H9 (cell line): ENCODE measurements at regions not wholly inside any gene's neighbourhood (a gene's known extent, or its start where the extent isn't known, plus 50 kb on each side); places are given as distances from the start of the nearest gene placed in this dataset.

Experiments
- DNase-seq: peaks from one replicate; pipeline ENCODE4 v3.0.0-alpha.2; 2017
- H2AFZ ChIP-seq: one replicate; pipeline ENCODE4 v1.6.1; 2013; ENCODE audit warnings: mild to moderate bottlenecking, low read length, control low read depth, moderate library complexity
- H2AK5ac ChIP-seq: 2 replicates; pipeline ENCODE4 v1.6.1; 2013; ENCODE audit warnings: low read length, control low read depth, mixed read lengths; ENCODE audit not compliant: insufficient read length
- H2BK120ac ChIP-seq: one replicate; pipeline ENCODE4 v1.6.1; 2013; ENCODE audit warnings: low read depth, mild to moderate bottlenecking, low read length, control low read depth, inconsistent platforms; ENCODE audit not compliant: poor library complexity, severe bottlenecking
- H2BK12ac ChIP-seq: 2 replicates; pipeline ENCODE4 v1.6.1; 2013; ENCODE audit warnings: low read length, control low read depth, mixed read lengths, low read depth; ENCODE audit not compliant: insufficient read length
- H2BK15ac ChIP-seq: 2 replicates; pipeline ENCODE4 v1.6.1; 2013; ENCODE audit warnings: low read depth, low read length, control low read depth
- H2BK20ac ChIP-seq: one replicate; pipeline ENCODE4 v1.6.1; 2013; ENCODE audit warnings: low read depth, mild to moderate bottlenecking, low read length, control low read depth, inconsistent platforms; ENCODE audit not compliant: poor library complexity, severe bottlenecking
- H2BK5ac ChIP-seq: 2 replicates; pipeline ENCODE4 v1.6.1; 2013; ENCODE audit warnings: low read length, control low read depth, mixed read lengths; ENCODE audit not compliant: insufficient read length
- H3K14ac ChIP-seq: 2 replicates; pipeline ENCODE4 v1.6.1; 2013; ENCODE audit warnings: low read length, control low read depth; ENCODE audit not compliant: insufficient read depth
- H3K18ac ChIP-seq: 2 replicates; pipeline ENCODE4 v1.6.1; 2013; ENCODE audit warnings: low read depth, mild to moderate bottlenecking, mixed read lengths, low read length, control low read depth; ENCODE audit not compliant: insufficient read length
- H3K23ac ChIP-seq: 2 replicates; pipeline ENCODE4 v1.6.1; 2013; ENCODE audit warnings: low read length, control low read depth, mixed read lengths, low read depth; ENCODE audit not compliant: insufficient read length
- H3K23me2 ChIP-seq: 2 replicates; pipeline ENCODE4 v1.6.1; 2013; ENCODE audit warnings: low read depth, mild to moderate bottlenecking, mixed read lengths, low read length, control low read depth; ENCODE audit not compliant: insufficient read length, poor library complexity, severe bottlenecking
- H3K27ac ChIP-seq: 2 replicates; pipeline ENCODE4 v1.5.1; 2013; ENCODE audit warnings: low read length, control low read depth, mixed read lengths, low read depth; ENCODE audit not compliant: insufficient read length
- H3K27me3 ChIP-seq: 2 replicates; pipeline ENCODE4 v1.6.1; 2013; ENCODE audit warnings: low read length, control low read depth, inconsistent platforms; ENCODE audit not compliant: insufficient read depth
- H3K4ac ChIP-seq: 2 replicates; pipeline ENCODE4 v1.6.1; 2013; ENCODE audit warnings: low read depth, mild to moderate bottlenecking, control low read depth, inconsistent platforms, low read length, moderate library complexity
- H3K4me1 ChIP-seq: 2 replicates; pipeline ENCODE4 v1.6.1; 2013; ENCODE audit warnings: low read length, control low read depth, inconsistent platforms; ENCODE audit not compliant: insufficient read depth
- H3K4me2 ChIP-seq: 2 replicates; pipeline ENCODE4 v1.6.1; 2013; ENCODE audit warnings: low read length, control low read depth, mixed read lengths; ENCODE audit not compliant: insufficient read length, insufficient read depth
- H3K56ac ChIP-seq: 2 replicates; pipeline ENCODE4 v1.6.1; 2013; ENCODE audit warnings: low read depth, mild to moderate bottlenecking, mixed read lengths, low read length, control low read depth; ENCODE audit not compliant: insufficient read length
- H3K79me1 ChIP-seq: 2 replicates; pipeline ENCODE4 v1.6.1; 2013; ENCODE audit warnings: low read depth, mild to moderate bottlenecking, moderate library complexity, low read length, control low read depth, inconsistent platforms; ENCODE audit not compliant: insufficient read depth, poor library complexity, severe bottlenecking
- H3K79me2 ChIP-seq: 2 replicates; pipeline ENCODE4 v1.6.1; 2013; ENCODE audit warnings: low read length, control low read depth, inconsistent platforms; ENCODE audit not compliant: insufficient read depth
- H3K9ac ChIP-seq: 2 replicates; pipeline ENCODE4 v1.6.1; 2013; ENCODE audit warnings: low read length, control low read depth, mixed read lengths; ENCODE audit not compliant: insufficient read length; ENCODE audit errors: extremely low read depth
- H3K9me3 ChIP-seq: one replicate; pipeline ENCODE4 v1.6.1; 2013; ENCODE audit warnings: low read depth, low read length, inconsistent platforms; ENCODE audit not compliant: control insufficient read depth
- H3T11ph ChIP-seq: one replicate; pipeline ENCODE4 v1.6.1; 2013; ENCODE audit warnings: mild to moderate bottlenecking, low read length, control low read depth, inconsistent platforms
- H4K20me1 ChIP-seq: one replicate; pipeline ENCODE4 v1.6.1; 2013; ENCODE audit not compliant: control insufficient read depth, insufficient read length, insufficient read depth
- H4K5ac ChIP-seq: 2 replicates; pipeline ENCODE4 v1.6.1; 2013; ENCODE audit warnings: low read depth, mild to moderate bottlenecking, mixed read lengths, low read length, control low read depth; ENCODE audit not compliant: insufficient read length
- H4K8ac ChIP-seq: replicated peaks from 2 replicates; pipeline ENCODE4 v1.6.1; 2013; ENCODE audit warnings: low read length, control low read depth, mixed read lengths, low read depth; ENCODE audit not compliant: insufficient read length
- H4K91ac ChIP-seq: 2 replicates; pipeline ENCODE4 v1.6.1; 2013; ENCODE audit warnings: low read depth, mild to moderate bottlenecking, moderate library complexity, mixed read lengths, low read length, control low read depth; ENCODE audit not compliant: insufficient read length
- H3K27ac Mint-ChIP-seq, 3 experiments: 2 replicates in 2 of 3; 3 replicates in 1 of 3; pipeline ENCODE4 v1.8.0; 2020 to 2021; ENCODE audit warnings: mixed read lengths in 3 of 3, mild to moderate bottlenecking in 1 of 3, moderate library complexity in 1 of 3
- H3K27me3 Mint-ChIP-seq: 2 replicates; pipeline ENCODE4 v1.8.0; 2021; ENCODE audit warnings: low read depth, mild to moderate bottlenecking, moderate library complexity, mixed read lengths
- H3K36me3 Mint-ChIP-seq, 3 experiments: 2 replicates in 2 of 3; 3 replicates in 1 of 3; pipeline ENCODE4 v1.8.0; 2020 to 2021; ENCODE audit warnings: low read depth in 3 of 3, mixed read lengths in 3 of 3; ENCODE audit not compliant: insufficient read depth in 1 of 3
- H3K4me1 Mint-ChIP-seq, 2 experiments: 2 replicates each; pipeline ENCODE4 v1.8.0; 2020; ENCODE audit warnings: mixed read lengths in 2 of 2
- H3K4me3 Mint-ChIP-seq, 2 experiments: 2 replicates in 1 of 2; 3 replicates in 1 of 2; pipeline ENCODE4 v1.8.0; 2020 to 2021; ENCODE audit warnings: mild to moderate bottlenecking in 2 of 2, mixed read lengths in 2 of 2, moderate library complexity in 1 of 2
- H3K9me3 Mint-ChIP-seq, 2 experiments: 2 replicates in 1 of 2; 3 replicates in 1 of 2; pipeline ENCODE4 v1.8.0; 2020; ENCODE audit warnings: mild to moderate bottlenecking in 2 of 2, mixed read lengths in 2 of 2, moderate library complexity in 1 of 2
- CTCF ChIP-seq: fragments of 200-600 bp; sonication (generic); conservative IDR thresholded peaks from 3 replicates; pipeline ENCODE4 v1.8.0; 2021; ENCODE audit warnings: antibody characterized with exemption, mild to moderate bottlenecking
- WGBS: extraction: QIAGEN DNeasy Blood & Tissue Kit; methylation state at CpG from one replicate; pipeline ENCODE4 v1.1.7; 2013; ENCODE audit warnings: missing lambda C conversion rate, low lambda C conversion rate, mixed read lengths; ENCODE audit not compliant: insufficient read length; ENCODE audit errors: extremely low coverage; 5-methylcytosine and 5-hydroxymethylcytosine counted together

GRCh38 chr20:61184194-61184593 is 67.9 kb upstream of the CDH4 start:
- no peak overlapping the region for H3K23ac ChIP-seq
- Mint-ChIP-seq H3K4me1 (peaks cover 0 to 11% of the 10 kb centered on the region in 2 experiments; a peak in 2 of 4 replicates), H3K9me3 (no peaks in the 10 kb centered on the region), H3K36me3 (no peaks in the 10 kb centered on the region), H3K4me3 (no peak overlapping the region), H3K27ac (no peak overlapping the region; a peak in 1 of 7 replicates), H3K27me3 (peaks cover 55% of the 10 kb centered on the region)
- no peak for DNase-seq
- H2AK5ac ChIP-seq = no peak overlapping the region
- no peaks in the 10 kb centered on the region for H3K9me3 ChIP-seq
- no peak for TF ChIP-seq CTCF
- H3K79me1 ChIP-seq = no peaks in the 10 kb centered on the region
- no peak overlapping the region for H2AFZ ChIP-seq
- no peak overlapping the region for H2BK120ac ChIP-seq
- H3K4me2 ChIP-seq = no peak overlapping the region
- WGBS = no CpG with 5 or more reads among the region's 9 CpGs
- H3K56ac ChIP-seq = no peak overlapping the region
- no peak overlapping the region for H4K5ac ChIP-seq
- no peak overlapping the region for H3K9ac ChIP-seq
- no peak overlapping the region for H2BK12ac ChIP-seq
- H3K27ac ChIP-seq = no peak overlapping the region
- H2BK15ac ChIP-seq = no peak overlapping the region
- no peak overlapping the region for H2BK20ac ChIP-seq
- no peak overlapping the region for H4K8ac ChIP-seq
- no peak overlapping the region for H4K91ac ChIP-seq
- no peak overlapping the region for H3K4ac ChIP-seq
- peaks cover 5% of the 10 kb centered on the region for H4K20me1 ChIP-seq
- no peak overlapping the region for H3T11ph ChIP-seq
- no peak overlapping the region for H2BK5ac ChIP-seq
- H3K4me1 ChIP-seq = no peaks in the 10 kb centered on the region
- no peaks in the 10 kb centered on the region for H3K79me2 ChIP-seq
- no peak overlapping the region for H3K18ac ChIP-seq
- H3K23me2 ChIP-seq = no peaks in the 10 kb centered on the region
- H3K27me3 ChIP-seq = peaks cover 2% of the 10 kb centered on the region; the same call in 1 of the 2 replicates
- no peak overlapping the region for H3K14ac ChIP-seq
